ENCODE measurements at regions not wholly inside any gene's neighbourhood (a gene's known extent, or its start where the extent isn't known, plus 50 kb on each side); places are given as distances from the start of the nearest gene placed in this dataset.

GRCh38 chr4:101711590-101712260 lies 78.8 kb upstream of the BANK1 start (continued):
- no peak for TF ChIP-seq PKNOX1 (IDR thresholded peaks at IDR 0.05)
- no peak for TF ChIP-seq ZBTB40 (IDR thresholded peaks at IDR 0.05; ENCODE audit: borderline replicate concordance)
- TF ChIP-seq E2F4 (IDR thresholded peaks at IDR 0.05; ENCODE audit: low read depth, low read length) = no peak
- TF ChIP-seq TCF12 (IDR thresholded peaks at IDR 0.05; ENCODE audit: low read depth, low read length) = no peak
- TF ChIP-seq TARDBP (IDR thresholded peaks at IDR 0.05; ENCODE audit: borderline replicate concordance) = no peak

GRCh38 chr4:101710806-101711205 lies 79.7 kb upstream of the BANK1 start:
- no peaks in the 10 kb centered on the region for H3K36me3 ChIP-seq (ENCODE audit: control insufficient read depth in 2 of 2, insufficient read depth in 2 of 2, low read length in 1 of 2)
- no peaks in the 10 kb centered on the region; the same call in 2 of the 3 replicates for H3K9me3 ChIP-seq (replicated peaks; ENCODE audit: control insufficient read depth, insufficient read depth, low read length)
- TF ChIP-seq NFXL1 (IDR thresholded peaks at IDR 0.05; ENCODE audit: borderline replicate concordance) (no peak), NRF1 (conservative IDR thresholded peaks at IDR 0.05; ENCODE audit: low read depth, low read length) (no peak)
- ChIA-PET SMC1A (ENCODE audit: uncharacterized antibody, unreplicated experiment) (no interaction called here), POLR2A (no interaction called here), CTCF (interaction anchor here (1.0 kb wide), 1 partner anchor 20 kb away, joined by 3 read pairs; no protein-coding TSS in a partner anchor), RAD21 (ENCODE audit: unreplicated experiment) (no interaction called here)
- no peak overlapping the region for H3K4me3 ChIP-seq
- in situ Hi-C loops (cut with MboI) (no loop called here), intact Hi-C loops (cut with micrococcal nuclease; ENCODE audit: unreplicated experiment) (no loop called here)
- H3K27me3 ChIP-seq (replicated peaks in 1 of 2; ENCODE audit: control insufficient read depth in 2 of 2, insufficient read depth in 2 of 2, low read length in 1 of 2) = no peaks in the 10 kb centered on the region
- H2AFZ ChIP-seq (ENCODE audit: control insufficient read depth, low read depth, low read length) = no peak overlapping the region
- no peaks in the 10 kb centered on the region for H3K79me2 ChIP-seq (ENCODE audit: control insufficient read depth, insufficient read depth, low read length)
- no TSS peak for BruUV-seq (replicated peaks)
- no peak for FAIRE-seq
- DNase-seq (ENCODE audit: low read depth, low spot score) = no peak
- H3K4me2 ChIP-seq (ENCODE audit: control insufficient read depth, insufficient read depth) = no peak overlapping the region
- no peak for ATAC-seq
- WGBS (ENCODE audit: insufficient coverage, insufficient replicate concordance, low lambda C conversion rate, missing lambda C conversion rate) = 47% methylated on average over 1 of the region's 1 CpG
- no peaks in the 10 kb centered on the region for H3K4me1 ChIP-seq (ENCODE audit: control insufficient read depth, insufficient read depth, low read length)
- no peak overlapping the region for H3K27ac ChIP-seq (ENCODE audit: control insufficient read depth, insufficient read depth)
- no peak overlapping the region for H3K9ac ChIP-seq (ENCODE audit: control insufficient read depth, insufficient read depth, low read length)
- H4K20me1 ChIP-seq (ENCODE audit: control insufficient read depth, insufficient read depth) = no peaks in the 10 kb centered on the region
